Neuron (in vitro differentiated cells): ENCODE measurements at regions not wholly inside any gene's neighbourhood (a gene's known extent, or its start where the extent isn't known, plus 50 kb on each side); places are given as distances from the start of the nearest gene placed in this dataset.
"Not testable (repeated sequence)": the region's sequence is repeated elsewhere in the genome, so short reads cannot be mapped to it uniquely, and the experiment has no call there.

ENCODE experiments used
- H2AFZ ChIP-seq: one replicate; pipeline ENCODE4 v1.6.1; 2013; ENCODE audit warnings: low read depth, mild to moderate bottlenecking, inconsistent platforms, low read length, moderate library complexity
- H3K27me3 ChIP-seq: one replicate; pipeline ENCODE4 v1.6.1; 2013; ENCODE audit warnings: low read length; ENCODE audit not compliant: insufficient read depth
- H3K36me3 ChIP-seq: one replicate; pipeline ENCODE4 v1.6.1; 2013; ENCODE audit warnings: low read length; ENCODE audit not compliant: insufficient read depth
- H3K4me1 ChIP-seq: one replicate; pipeline ENCODE4 v1.6.1; 2013; ENCODE audit warnings: low read length; ENCODE audit not compliant: insufficient read depth
- H3K4me3 ChIP-seq: 2 replicates; pipeline ENCODE4 v1.5.1; 2013; ENCODE audit warnings: mild to moderate bottlenecking, low read length, moderate library complexity
- H3K9me3 ChIP-seq: one replicate; pipeline ENCODE4 v1.6.1; 2013; ENCODE audit warnings: low read length

- H3K36me3 ChIP-seq: no peaks in the 10 kb centered on the region
- H3K4me1 ChIP-seq: peaks cover 6% of the 10 kb centered on the region
- no peak overlapping the region for H3K4me3 ChIP-seq
Observed at GRCh38 chr9:30524311-30524710, 1860.1 kb upstream of the ACO1 start.

GRCh38 chr9:30534455-30534854 lies 1850.0 kb upstream of the ACO1 start:
- peaks cover 3% of the 10 kb centered on the region for H3K4me1 ChIP-seq
- H3K4me3 ChIP-seq: no peak overlapping the region
- no peaks in the 10 kb centered on the region for H3K9me3 ChIP-seq
- no peaks in the 10 kb centered on the region for H3K27me3 ChIP-seq
- H2AFZ ChIP-seq: no peak overlapping the region
- no peaks in the 10 kb centered on the region for H3K36me3 ChIP-seq

More at GRCh38 chr9:30524311-30524710, 1860.1 kb upstream of the ACO1 start:
- Histone ChIP-seq H3K27me3 (no peaks in the 10 kb centered on the region), H3K9me3 (no peaks in the 10 kb centered on the region), H2AFZ (no peak overlapping the region)

- H3K27me3 ChIP-seq: no peaks in the 10 kb centered on the region
- H3K4me3 ChIP-seq: no peak overlapping the region
- H2AFZ ChIP-seq: no peak overlapping the region
- no peaks in the 10 kb centered on the region for H3K36me3 ChIP-seq
- H3K9me3 ChIP-seq: no peaks in the 10 kb centered on the region
- H3K4me1 ChIP-seq: peaks cover 3% of the 10 kb centered on the region
Observed at GRCh38 chr9:30534896-30535295, 1849.5 kb upstream of the ACO1 start.

- Histone ChIP-seq H3K9me3 (no peaks in the 10 kb centered on the region), H3K4me1 (no peaks in the 10 kb centered on the region), H2AFZ (no peak overlapping the region), H3K36me3 (no peaks in the 10 kb centered on the region), H3K4me3 (no peak overlapping the region), H3K27me3 (no peaks in the 10 kb centered on the region)
Observed at GRCh38 chr9:30536494-30536893, 1847.9 kb upstream of the ACO1 start.

GRCh38 chr9:30539696-30540095 lies 1844.7 kb upstream of the ACO1 start:
- H3K9me3 ChIP-seq, H2AFZ ChIP-seq, H3K27me3 ChIP-seq, H3K4me3 ChIP-seq, H3K4me1 ChIP-seq, H3K36me3 ChIP-seq: not testable (repeated sequence)

- Histone ChIP-seq H3K4me3 (no peak overlapping the region), H3K36me3 (no peaks in the 10 kb centered on the region), H3K9me3 (no peaks in the 10 kb centered on the region), H3K27me3 (no peaks in the 10 kb centered on the region), H2AFZ (no peak overlapping the region), H3K4me1 (no peaks in the 10 kb centered on the region)
Observed at GRCh38 chr9:30574355-30575151, 1809.9 kb upstream of the ACO1 start.

- no peaks in the 10 kb centered on the region for H3K27me3 ChIP-seq
- H3K4me3 ChIP-seq: no peak overlapping the region
- no peaks in the 10 kb centered on the region for H3K36me3 ChIP-seq
- no peaks in the 10 kb centered on the region for H3K4me1 ChIP-seq
- no peak overlapping the region for H2AFZ ChIP-seq
- no peaks in the 10 kb centered on the region for H3K9me3 ChIP-seq
Observed at GRCh38 chr9:30575218-30575617, 1809.2 kb upstream of the ACO1 start.

GRCh38 chr9:30575691-30576090 lies 1808.8 kb upstream of the ACO1 start:
- Histone ChIP-seq H3K36me3 (no peaks in the 10 kb centered on the region), H3K9me3 (no peaks in the 10 kb centered on the region), H3K4me1 (no peaks in the 10 kb centered on the region), H3K27me3 (no peaks in the 10 kb centered on the region), H2AFZ (no peak overlapping the region), H3K4me3 (no peak overlapping the region)

GRCh38 chr9:30579810-30580209 lies 1804.6 kb upstream of the ACO1 start:
- H3K27me3 ChIP-seq: no peaks in the 10 kb centered on the region
- H3K4me1 ChIP-seq: peaks cover 4% of the 10 kb centered on the region
- H3K4me3 ChIP-seq: no peak overlapping the region
- no peaks in the 10 kb centered on the region for H3K9me3 ChIP-seq
- no peak overlapping the region for H2AFZ ChIP-seq
- no peaks in the 10 kb centered on the region for H3K36me3 ChIP-seq

- Histone ChIP-seq H2AFZ (no peak overlapping the region), H3K4me1 (peaks cover 4% of the 10 kb centered on the region), H3K27me3 (no peaks in the 10 kb centered on the region), H3K4me3 (no peak overlapping the region), H3K36me3 (no peaks in the 10 kb centered on the region), H3K9me3 (no peaks in the 10 kb centered on the region)
Observed at GRCh38 chr9:30582240-30582639, 1802.2 kb upstream of the ACO1 start.

GRCh38 chr9:30584559-30584958 lies 1799.9 kb upstream of the ACO1 start:
- Histone ChIP-seq H3K27me3 (no peaks in the 10 kb centered on the region), H3K4me1 (peaks cover 4% of the 10 kb centered on the region), H3K4me3 (no peak overlapping the region), H2AFZ (no peak overlapping the region), H3K36me3 (no peaks in the 10 kb centered on the region), H3K9me3 (no peaks in the 10 kb centered on the region)

GRCh38 chr9:30591461-30591860 lies 1793.0 kb upstream of the ACO1 start:
- no peak overlapping the region for H2AFZ ChIP-seq
- H3K36me3 ChIP-seq: no peaks in the 10 kb centered on the region
- no peaks in the 10 kb centered on the region for H3K27me3 ChIP-seq
- H3K4me3 ChIP-seq: no peak overlapping the region
- peaks cover 2% of the 10 kb centered on the region for H3K4me1 ChIP-seq
- H3K9me3 ChIP-seq: no peaks in the 10 kb centered on the region

- peaks cover 5% of the 10 kb centered on the region for H3K4me1 ChIP-seq
- no peak overlapping the region for H3K4me3 ChIP-seq
- H2AFZ ChIP-seq: no peak overlapping the region
- H3K36me3 ChIP-seq: no peaks in the 10 kb centered on the region
- H3K27me3 ChIP-seq: no peaks in the 10 kb centered on the region
- H3K9me3 ChIP-seq: no peaks in the 10 kb centered on the region
Observed at GRCh38 chr9:30597608-30598007, 1786.8 kb upstream of the ACO1 start.

GRCh38 chr9:30605936-30606335 lies 1778.5 kb upstream of the ACO1 start:
- no peaks in the 10 kb centered on the region for H3K27me3 ChIP-seq
- no peak overlapping the region for H3K4me3 ChIP-seq
- peaks cover 4% of the 10 kb centered on the region for H3K4me1 ChIP-seq
- no peaks in the 10 kb centered on the region for H3K9me3 ChIP-seq
- no peak overlapping the region for H2AFZ ChIP-seq
- no peaks in the 10 kb centered on the region for H3K36me3 ChIP-seq
